GM18858 (cell line): ENCODE measurements at regions not wholly inside any gene's neighbourhood (a gene's known extent, or its start where the extent isn't known, plus 50 kb on each side); places are given as distances from the start of the nearest gene placed in this dataset.
A peak's percentile ranks its signal among the peaks of the same experiment; 100 is the strongest.
"Not testable (repeated sequence)": the region's sequence is repeated elsewhere in the genome, so short reads cannot be mapped to it uniquely, and the experiment has no call there.

Experiments
- ATAC-seq: cut with Tn5 transposase; IDR thresholded peaks from one replicate; pipeline ENCODE4 v1.9.1; 2021; ENCODE audit not compliant: unreplicated experiment

DNA sequence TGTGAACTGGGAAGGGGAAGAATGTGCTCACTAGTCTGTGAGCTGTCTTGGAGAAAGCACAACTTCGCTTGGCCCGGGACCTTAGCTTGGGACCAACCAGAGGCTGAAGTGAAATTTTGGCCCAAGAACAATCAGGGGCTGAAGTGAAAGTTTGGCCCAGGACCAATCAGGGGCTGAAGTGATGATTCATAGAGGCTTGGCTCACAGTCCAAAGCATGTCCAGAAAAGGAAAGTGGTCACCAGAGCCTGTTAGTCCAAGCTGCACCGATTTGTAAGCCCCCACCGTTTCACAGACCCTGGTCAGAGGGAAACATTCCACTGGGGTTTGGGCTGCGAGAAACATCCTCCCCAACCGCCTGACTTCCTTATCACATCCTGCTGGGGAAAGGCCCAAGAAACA is 763.3 kb downstream of the SPATA31A7 start:
- not testable (repeated sequence) for ATAC-seq

DNA sequence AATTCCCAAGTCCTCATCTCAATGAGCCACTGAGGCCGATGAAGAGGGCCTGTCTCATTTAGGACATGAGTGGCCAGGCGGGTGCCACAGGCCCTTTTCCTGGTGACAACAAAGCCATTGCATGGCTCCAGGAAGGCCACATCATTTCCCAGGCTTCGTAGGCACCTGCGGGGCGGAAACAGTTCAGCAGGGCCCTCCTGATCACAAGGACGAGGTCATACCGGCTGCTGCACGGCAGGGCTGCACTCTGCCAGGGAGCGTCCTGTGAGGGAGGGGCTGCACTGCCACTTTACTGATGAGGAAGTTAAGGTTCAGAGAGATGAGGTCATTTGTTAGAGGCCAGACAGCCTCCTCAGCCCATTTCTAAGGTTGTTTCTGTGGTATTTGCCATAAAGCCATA is 781.8 kb downstream of the SPATA31A7 start:
- not testable (repeated sequence) for ATAC-seq

DNA sequence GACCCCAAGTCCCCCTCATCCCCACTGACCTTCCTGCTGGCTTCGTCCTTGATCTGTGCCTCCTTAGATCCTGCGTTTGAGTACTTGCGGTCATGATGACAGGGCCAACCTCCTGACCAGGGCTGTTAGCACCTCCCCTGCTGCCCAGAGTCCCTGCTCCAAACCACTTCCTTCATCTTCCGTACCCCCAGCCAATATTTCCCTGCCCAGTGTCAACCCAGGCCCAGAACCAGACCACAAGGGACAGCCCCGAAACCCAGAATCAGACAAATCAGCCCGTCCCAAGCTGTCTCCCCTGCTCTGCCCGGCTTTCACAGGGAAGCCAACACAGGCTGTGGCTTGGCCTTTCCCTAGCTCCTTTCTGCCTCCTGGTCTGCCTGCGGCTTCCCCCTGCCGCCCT is 784.7 kb downstream of the SPATA31A7 start:
- not testable (repeated sequence) for ATAC-seq

DNA sequence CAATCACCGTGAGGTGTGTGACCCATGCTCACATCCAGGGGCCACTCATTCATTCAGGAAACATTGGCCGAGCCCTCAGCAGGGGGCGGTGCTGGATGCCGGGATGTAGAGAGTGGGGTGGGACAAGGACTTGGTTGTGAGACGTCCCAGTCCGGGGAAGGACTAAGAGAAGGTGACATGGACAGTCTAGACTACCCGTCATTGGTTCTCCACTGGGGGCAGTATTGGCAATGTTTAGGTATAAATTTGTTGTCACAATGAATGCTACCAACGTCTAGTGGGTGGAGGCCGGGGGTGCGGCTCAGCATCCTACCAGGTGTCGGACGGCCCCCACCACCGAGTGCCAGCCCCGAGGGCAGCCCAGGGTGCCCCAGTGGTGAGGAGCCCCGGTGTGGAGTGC is 786.5 kb downstream of the SPATA31A7 start:
- ATAC-seq = not testable (repeated sequence)

DNA sequence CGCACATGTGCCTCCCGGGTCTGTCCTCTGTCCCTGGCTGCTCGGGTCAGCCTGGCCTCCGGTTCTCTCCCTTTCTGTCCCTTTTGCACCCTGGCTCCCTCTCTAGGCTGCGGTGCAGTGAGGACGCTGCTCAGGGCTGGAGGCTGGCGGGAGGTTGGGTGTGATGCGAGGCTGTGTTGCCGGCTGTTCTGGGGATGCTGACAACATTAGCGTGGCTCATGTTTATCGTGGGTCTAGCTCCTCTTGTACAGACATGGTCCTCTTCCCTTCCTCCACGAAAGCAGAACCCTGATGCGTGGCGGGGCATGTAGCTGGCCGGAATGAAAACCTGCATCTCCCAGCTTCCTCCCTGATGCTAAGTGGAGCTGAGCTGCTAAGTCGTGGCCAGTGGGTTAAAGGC is 792.9 kb downstream of the SPATA31A7 start:
- not testable (repeated sequence) for ATAC-seq

DNA sequence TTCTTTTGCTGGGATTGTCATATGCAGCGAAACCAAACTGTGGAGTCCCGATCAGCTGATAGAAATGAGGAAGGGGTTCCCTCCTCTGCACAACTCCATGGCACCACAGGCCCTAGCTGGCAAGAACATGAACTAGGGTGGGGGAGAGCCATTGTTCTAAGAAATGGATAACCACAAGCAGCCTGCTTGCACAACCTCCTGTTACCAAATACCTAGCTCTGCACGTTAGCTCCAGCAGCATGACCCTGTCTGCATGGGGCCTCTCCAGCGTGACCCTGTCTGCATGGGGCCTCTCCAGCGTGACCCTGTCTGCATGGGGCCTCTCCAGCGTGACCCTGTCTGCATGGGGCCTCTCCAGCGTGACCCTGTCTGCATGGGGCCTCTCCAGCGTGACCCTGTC is 793.6 kb downstream of the SPATA31A7 start:
- ATAC-seq = not testable (repeated sequence)

DNA sequence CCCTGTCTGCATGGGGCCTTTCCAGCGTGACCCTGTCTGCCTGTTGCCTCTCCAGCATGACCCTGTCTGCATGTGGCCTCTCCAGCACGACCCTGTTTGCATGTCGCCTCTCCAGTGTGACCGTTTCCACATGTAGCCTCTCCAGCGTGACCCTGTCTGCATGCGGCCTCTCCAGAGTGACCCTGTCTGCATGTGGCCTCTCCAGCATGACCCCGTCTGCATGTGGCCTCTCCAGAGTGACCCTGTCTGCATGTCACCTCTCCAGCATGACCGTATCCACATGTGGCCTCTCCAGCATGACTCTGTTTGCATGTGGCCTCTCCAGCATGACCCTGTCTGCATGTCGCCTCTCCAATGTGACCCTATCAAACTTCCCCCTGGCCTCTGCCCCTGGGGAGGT is 794.1 kb downstream of the SPATA31A7 start:
- not testable (repeated sequence) for ATAC-seq

DNA sequence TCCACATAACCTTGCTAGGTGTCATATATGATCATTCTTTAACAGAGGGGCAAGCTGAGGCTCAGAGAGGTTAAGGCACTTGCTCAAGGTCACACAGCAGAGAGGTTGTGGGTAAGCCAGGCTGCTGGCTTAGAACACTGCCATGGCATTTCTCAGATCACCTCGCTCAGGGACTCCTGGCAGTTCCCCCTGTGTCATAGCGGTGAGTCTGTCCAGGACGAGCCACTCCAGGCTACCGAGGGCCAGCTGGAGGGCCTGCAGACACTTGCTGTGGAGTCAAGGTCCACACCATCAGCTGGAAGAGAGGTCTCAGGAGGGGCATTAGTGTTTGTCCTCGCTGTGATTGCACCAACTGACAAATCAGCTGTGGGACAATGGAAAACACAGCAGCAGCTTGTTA is 794.7 kb downstream of the SPATA31A7 start:
- ATAC-seq = not testable (repeated sequence)

DNA sequence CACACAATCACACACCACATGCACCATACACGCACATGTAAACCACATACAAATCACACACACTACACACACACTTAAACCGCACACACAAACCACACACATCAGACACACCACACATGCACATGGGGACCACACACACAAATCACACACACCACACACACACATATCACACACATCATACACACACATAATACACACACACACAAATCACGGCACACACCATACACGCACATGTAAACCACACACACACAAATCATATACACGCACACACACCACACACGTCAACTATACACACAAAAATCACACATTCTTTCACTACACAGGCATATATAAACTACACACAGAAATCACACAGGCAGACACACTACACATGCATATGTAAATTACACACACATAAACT is 802.3 kb downstream of the SPATA31A7 start:
- not testable (repeated sequence) for ATAC-seq

DNA sequence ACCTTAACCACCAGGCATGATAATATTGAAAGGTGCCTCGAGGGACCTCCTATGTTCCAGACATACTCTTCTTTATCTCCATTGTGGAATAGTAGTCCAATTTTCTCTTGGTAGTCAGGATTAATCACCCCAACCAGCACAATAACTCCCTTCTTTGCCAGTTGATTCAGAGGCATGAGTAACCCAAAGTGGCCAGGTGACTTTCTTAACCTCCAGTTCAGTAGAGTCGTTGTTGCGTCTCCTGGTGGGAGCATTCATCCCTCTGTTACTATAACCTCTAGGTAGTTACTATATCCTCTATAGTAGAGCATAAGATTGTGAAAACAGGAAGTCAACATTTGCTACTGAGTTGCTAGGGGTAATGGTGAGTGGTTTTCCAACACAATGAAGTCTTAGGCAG is 842.6 kb downstream of the SPATA31A7 start:
- ATAC-seq = not testable (repeated sequence)

DNA sequence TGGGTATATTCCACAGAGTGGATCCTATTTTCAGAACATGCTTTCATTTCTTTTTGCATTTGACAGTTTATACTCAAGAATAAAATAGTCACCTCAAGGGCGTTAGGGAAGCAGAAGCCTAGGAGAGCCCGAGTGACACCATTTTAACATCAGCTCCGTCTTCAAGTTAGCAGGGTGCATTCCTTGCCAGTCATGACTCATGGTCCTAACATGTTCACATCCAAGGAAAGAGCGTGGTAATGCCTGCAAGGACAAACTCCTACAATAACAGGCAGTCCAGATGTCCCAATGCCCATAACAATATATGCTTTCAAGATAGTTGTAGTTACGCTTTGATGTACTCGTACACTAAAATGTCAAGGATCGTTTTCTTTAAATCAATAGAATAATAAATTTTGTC is 848.4 kb downstream of the SPATA31A7 start:
- not testable (repeated sequence) for ATAC-seq

DNA sequence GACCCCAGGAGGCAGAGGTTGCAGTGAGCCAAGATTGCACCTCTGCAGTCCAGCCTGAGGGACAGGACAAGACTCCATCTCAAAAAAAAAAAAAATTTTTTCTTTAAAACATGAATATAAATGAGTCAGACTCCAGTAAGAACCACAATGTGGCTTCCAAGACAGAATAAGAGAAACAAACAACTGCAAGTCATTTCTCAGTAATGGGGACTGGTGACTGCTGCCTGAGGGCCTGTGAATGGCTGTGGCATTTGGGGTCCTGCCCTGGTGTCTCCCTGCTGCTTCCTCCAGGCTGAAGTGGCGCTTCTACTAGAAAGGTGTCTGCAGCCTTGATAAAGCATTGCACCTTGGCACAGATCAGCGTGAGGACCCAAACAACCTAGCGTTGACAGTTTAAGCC is 868.3 kb downstream of the SPATA31A7 start:
- ATAC-seq = not testable (repeated sequence)

DNA sequence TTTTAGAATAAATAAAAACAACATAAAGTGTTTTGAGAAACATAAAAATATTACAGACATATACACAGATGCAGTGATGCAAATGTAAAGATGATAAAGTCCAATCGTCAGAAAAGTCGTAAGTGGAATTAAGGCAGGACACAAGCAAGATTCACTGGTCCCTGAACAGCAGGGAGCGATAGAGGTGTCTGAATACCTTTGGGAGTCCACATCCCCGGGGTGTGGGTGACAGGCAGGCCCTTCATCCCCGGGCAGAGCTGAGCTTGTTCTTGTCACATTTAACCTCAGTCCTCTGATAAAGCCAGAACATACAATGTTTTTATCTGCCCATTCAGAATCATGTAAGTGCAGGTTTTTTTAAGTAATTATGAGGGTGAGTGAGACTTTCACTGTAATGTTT is 881.2 kb downstream of the SPATA31A7 start:
- not testable (repeated sequence) for ATAC-seq

DNA sequence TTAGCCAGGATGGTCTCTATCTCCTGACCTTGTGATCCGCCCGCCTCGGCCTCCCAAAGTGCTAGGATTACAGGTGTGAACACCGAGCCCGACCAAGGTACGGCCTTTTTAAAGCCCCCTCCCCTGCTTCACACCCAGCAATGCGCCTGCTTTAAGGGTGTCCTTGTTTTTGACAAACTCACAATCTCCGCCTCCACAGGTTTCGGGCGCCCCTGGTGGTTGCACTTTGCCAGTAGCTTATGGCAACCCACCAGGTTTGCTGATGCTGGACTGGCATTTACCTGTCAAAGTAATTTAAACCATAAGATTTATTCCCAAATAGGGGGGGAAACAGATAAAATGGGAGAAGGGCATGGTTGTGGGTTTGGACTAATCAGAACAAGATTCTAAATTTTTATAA is 883.6 kb downstream of the SPATA31A7 start:
- ATAC-seq = not testable (repeated sequence)

DNA sequence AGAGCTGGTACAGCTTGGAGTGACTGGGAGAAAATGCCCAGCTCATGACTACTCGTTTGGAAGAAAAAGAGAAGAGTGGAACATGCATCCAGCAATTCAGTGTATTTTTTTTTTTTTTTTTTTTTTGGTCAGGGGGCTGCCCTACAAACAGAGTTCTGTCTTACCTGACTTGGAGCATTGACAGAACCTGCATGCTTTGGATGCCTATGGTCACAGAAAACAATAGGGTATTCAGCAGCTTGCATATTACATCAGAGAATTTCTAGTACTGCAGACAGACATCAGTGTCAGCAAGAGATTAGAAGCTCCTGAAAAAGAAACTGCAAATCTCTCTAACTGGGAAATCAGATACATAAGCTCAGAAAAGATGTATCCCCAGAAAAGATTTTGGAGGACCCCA is 894.4 kb downstream of the SPATA31A7 start:
- ATAC-seq = not testable (repeated sequence)

DNA sequence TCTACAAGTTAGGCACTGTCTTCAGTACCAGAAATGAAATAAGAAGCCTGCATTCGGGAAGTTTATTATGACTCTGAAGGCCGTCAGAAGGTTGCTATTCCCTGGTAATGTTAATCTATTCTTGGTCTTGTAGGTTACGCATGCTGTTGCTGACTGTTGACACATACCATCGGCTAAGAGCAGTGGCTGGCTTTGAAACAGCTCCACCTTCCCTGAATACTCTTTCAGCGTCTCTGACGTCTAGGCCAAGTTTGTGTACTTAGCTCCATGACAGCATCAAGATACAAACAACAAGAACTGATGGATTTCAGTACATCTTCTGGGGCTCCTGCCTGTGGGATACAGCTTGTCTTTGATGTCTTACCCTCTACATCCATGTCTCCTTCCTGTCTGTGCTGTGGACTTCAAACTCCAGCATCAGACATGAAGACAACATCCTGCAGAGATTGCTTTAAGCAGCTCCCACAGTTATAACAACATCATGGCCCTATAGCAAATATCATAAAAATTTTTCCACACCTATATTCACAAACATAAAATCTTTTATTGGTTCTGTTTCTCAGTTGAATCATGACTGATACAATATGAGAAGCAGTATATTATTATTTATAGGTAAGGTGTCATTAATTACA is 906.0 kb downstream of the SPATA31A7 start:
- ATAC-seq = not testable (repeated sequence)

DNA sequence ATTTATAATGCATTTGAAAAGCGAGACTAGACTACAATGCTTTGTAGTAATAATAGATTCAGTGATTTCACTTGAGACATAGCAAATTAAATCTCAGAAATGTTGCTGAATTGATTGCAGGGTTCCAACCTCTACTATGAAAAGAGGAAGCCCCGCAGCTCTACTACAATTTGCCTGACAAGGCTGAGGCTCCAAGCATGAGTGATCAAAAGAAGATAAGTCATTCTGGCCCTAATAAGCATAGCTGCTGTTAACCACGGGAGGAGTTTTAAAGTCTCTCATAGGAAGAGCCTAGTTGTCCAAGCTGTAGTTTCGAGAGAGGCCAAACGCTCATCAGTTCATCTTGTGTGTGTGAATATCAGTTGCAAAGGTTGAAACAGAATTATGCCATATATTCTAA is 920.6 kb downstream of the SPATA31A7 start:
- peak; percentile 96 for ATAC-seq

DNA sequence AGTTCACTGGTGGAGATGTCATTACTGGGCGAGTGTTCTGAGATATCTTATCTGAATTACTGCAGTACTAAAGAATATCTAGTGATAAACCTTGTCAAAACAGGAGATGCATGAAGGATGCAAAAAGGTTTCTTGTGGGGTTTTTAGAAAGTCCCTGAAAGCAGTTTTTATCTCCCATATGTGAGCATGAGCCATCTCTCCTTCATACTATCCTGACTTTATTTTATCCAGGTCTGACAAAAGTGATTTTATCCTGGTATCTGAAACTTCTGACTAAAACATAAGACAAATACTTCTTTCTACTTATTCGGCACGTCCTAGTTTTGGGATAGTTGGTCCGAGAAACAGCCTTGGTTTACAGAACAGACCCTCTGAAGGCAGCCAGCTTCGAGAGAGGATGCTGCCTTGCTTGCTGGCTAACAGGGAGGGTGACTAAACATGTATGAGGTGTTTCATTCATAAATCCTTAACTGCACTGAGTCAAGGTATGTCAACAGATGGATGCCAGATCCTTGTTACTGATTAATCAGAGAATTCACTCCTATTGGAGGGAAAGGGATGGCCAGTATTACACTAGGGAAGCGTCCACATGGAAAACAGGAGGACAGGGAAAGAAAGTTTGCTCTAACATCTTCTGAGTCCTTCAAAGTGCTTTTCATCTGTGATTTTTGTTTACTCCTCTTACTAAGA is 927.3 kb downstream of the SPATA31A7 start:
- not testable (repeated sequence) for ATAC-seq

DNA sequence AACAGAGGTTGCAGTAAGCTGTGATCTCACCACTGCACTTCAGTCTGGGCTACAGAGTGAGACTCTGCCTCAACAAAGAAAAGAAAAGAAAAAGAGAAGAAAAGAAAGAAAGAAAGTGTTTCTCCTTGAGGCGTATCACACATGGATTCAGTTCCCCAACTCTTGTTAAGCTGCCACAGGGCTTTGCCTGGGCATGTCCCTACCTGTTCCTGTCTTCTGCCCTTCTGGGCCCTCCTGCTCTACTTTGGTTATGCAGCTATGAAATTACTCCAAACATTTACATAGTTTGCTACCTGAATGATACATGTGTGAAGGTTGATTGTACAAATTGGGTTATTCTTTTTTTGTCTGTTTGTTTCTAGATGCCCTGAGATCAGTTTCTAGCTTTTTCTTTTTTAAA is 929.8 kb downstream of the SPATA31A7 start:
- not testable (repeated sequence) for ATAC-seq

DNA sequence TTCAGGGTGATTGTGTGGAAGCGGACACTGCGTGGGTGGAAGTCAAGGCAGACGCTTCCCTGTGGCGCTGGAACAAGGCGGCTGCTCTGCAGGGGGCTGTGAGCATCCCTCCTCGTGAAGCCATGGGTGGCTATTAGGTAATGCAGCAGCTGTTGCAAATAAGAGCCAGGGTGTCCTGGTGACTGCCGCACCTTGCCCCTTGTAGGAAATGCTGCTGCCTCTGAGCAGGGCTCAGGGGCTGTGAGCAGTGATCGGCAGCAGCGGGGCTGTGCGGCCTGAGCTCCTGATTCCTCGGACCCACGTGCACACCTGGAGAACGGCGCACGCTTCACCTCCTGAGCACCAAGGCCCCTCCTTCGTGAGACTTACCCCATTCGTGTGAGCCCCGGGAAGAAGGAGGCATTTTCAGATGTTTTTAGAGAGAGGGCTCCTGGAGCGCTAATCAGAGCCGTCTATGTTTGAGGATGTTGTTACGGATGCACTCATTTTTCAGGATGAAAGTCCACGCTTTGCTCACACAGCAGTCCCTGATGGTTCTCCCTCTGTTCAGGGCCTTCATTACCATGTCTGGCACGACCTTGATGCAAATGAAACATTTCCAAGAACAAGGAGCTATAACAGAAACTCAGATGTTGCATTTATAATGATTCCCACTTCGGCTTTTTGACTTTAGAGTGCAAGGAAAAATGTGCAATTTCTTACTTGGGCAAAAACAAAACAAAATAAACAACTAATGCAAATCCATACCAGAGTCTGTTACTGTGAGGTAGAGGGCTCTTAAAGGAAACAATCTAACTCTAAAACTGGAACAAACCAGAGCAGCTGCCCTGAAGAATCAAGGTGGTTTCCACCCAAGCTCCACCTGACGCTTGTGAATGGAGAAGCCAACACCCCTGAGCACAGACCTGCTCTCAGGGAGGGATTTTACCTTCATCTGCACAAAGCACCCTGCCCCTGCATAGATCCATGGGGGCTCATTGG is 936.1 kb downstream of the SPATA31A7 start:
- ATAC-seq = not testable (repeated sequence)

DNA sequence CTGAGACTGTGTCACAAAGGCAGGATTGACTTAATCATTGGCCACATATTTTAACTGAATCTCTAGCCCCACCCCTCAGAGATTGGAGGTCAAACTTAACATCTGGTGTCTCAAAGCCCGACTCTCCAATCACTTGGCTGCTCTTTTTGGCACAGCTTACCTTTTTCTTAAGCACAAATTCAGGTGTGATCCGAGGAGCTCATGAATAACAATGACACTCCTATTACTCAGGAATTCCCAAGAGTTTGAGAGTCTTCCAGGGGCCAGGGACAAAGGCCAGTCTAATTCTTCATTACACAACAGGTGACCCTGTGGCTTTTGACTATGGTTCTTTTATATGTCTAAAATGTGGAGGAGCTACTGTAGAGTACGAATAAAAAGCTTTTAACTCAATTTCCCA is 945.2 kb downstream of the SPATA31A7 start:
- ATAC-seq = not testable (repeated sequence)
